OCI-LY1 (cell line): ENCODE measurements at regions not wholly inside any gene's neighbourhood (a gene's known extent, or its start where the extent isn't known, plus 50 kb on each side); places are given as distances from the start of the nearest gene placed in this dataset.

Experiments used
- H2AFZ ChIP-seq: fragments of 200-600 bp; sonication (generic), shearing (Covaris generic); 2 replicates; pipeline ENCODE4 v1.6.0; 2014; ENCODE audit warnings: antibody characterized with exemption, mild to moderate bottlenecking, low read length
- H3F3A ChIP-seq: fragments of 200-600 bp; sonication (generic), shearing (Covaris generic); 2 replicates; pipeline ENCODE4 v1.6.0; 2014; ENCODE audit warnings: mild to moderate bottlenecking, antibody characterized with exemption, low read length, moderate library complexity; ENCODE audit not compliant: insufficient read depth
- H3K27ac ChIP-seq: fragments of 200-600 bp; sonication (generic); 2 replicates; pipeline ENCODE4 v1.5.1; 2014; ENCODE audit warnings: low read length, mixed run types, mild to moderate bottlenecking, low read depth; ENCODE audit not compliant: poor library complexity, severe bottlenecking
- H3K27me3 ChIP-seq: fragments of 200-600 bp; sonication (generic); 2 replicates; pipeline ENCODE4 v1.6.0; 2014; ENCODE audit warnings: antibody characterized with exemption, mild to moderate bottlenecking, low read length, moderate library complexity; ENCODE audit not compliant: insufficient read depth
- H3K36me3 ChIP-seq: fragments of 200-600 bp; sonication (generic); 2 replicates; pipeline ENCODE4 v1.6.1; 2014; ENCODE audit warnings: mild to moderate bottlenecking, antibody characterized with exemption, low read length, moderate library complexity, mixed read lengths; ENCODE audit not compliant: insufficient read depth
- H3K4me1 ChIP-seq: fragments of 200-600 bp; sonication (generic); 2 replicates; pipeline ENCODE4 v1.5.1; 2014; ENCODE audit warnings: mild to moderate bottlenecking, low read length, moderate library complexity; ENCODE audit not compliant: insufficient read depth, severe bottlenecking
- H3K4me2 ChIP-seq: fragments of 200-600 bp; sonication (generic), shearing (Covaris generic); 2 replicates; pipeline ENCODE4 v1.6.1; 2014; ENCODE audit warnings: low read length
- H3K4me3 ChIP-seq: fragments of 200-600 bp; sonication (generic); 2 replicates; pipeline ENCODE4 v1.5.1; 2014; ENCODE audit warnings: low read length, low read depth, mild to moderate bottlenecking, mixed read lengths; ENCODE audit not compliant: poor library complexity, severe bottlenecking
- H3K79me2 ChIP-seq: fragments of 200-600 bp; shearing (Covaris generic); 2 replicates; pipeline ENCODE4 v1.6.1; 2016; ENCODE audit warnings: mixed run types, low read length, mixed read lengths; ENCODE audit not compliant: insufficient read depth
- H3K9ac ChIP-seq: fragments of 200-600 bp; sonication (generic), shearing (Covaris generic); 2 replicates; pipeline ENCODE4 v1.6.1; 2014; ENCODE audit warnings: mild to moderate bottlenecking, low read length, mixed read lengths
- H3K9me2 ChIP-seq: fragments of 200-600 bp; sonication (generic), shearing (Covaris generic); 2 replicates; pipeline ENCODE4 v1.6.1; 2014; ENCODE audit warnings: low read depth, mild to moderate bottlenecking, low read length, mixed read lengths
- H3K9me3 ChIP-seq: fragments of 200-600 bp; shearing (Covaris generic); 2 replicates; pipeline ENCODE4 v1.6.1; 2014; ENCODE audit warnings: low read length, mixed read lengths
- H4K20me1 ChIP-seq: fragments of 200-600 bp; sonication (generic), shearing (Covaris generic); 2 replicates; pipeline ENCODE4 v1.6.0; 2016; ENCODE audit warnings: mild to moderate bottlenecking, low read length; ENCODE audit not compliant: insufficient read depth
- EZH2 ChIP-seq: fragments of 200-600 bp; sonication (generic), shearing (Covaris generic); IDR thresholded peaks from 2 replicates; pipeline ENCODE4 v1.8.0; 2017; ENCODE audit warnings: borderline replicate concordance, mixed run types, mild to moderate bottlenecking, antibody characterized with exemption, low read length, moderate library complexity, mixed read lengths
- TF ChIP-seq, protein P1 (sequence below): fragments of 200-600 bp; sonication (generic), shearing (Covaris generic); IDR thresholded peaks from 2 replicates; pipeline ENCODE4 v1.5.1; 2017; ENCODE audit warnings: mild to moderate bottlenecking, antibody characterized with exemption, low read length, moderate library complexity, mixed read lengths

DNA sequence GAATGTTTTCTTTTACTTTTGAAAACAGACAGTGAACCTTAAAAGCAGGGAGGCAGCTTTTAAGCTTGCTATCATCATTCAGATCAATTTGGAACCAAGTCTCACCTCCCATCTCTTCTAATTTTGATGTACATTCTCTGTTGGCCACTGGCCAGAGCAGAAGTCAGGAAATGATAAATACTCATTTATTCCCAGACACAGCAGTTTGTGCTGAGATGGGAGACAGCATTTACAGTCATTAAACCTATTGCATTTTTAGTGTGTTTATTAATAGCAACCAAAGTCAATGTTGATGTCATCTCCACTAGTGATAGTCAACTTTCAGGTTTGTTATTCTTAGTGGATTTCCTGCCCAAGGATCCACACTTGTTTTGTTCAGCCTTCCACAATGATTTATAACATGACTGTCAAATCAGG, 320.0 kb upstream of the ATP2B1 start:
- no peaks in the 10 kb centered on the region for H3K79me2 ChIP-seq
- no peaks in the 10 kb centered on the region for H3K9me2 ChIP-seq
- no peak overlapping the region for H3K9ac ChIP-seq
- no peaks in the 10 kb centered on the region for H3F3A ChIP-seq
- H4K20me1 ChIP-seq = no peaks in the 10 kb centered on the region
- no peak overlapping the region for H3K4me2 ChIP-seq
- no peak overlapping the region for H3K27ac ChIP-seq
- H3K4me3 ChIP-seq = no peak overlapping the region
- H3K4me1 ChIP-seq = no peaks in the 10 kb centered on the region
- no peak overlapping the region for H2AFZ ChIP-seq
- no peaks in the 10 kb centered on the region for H3K27me3 ChIP-seq
- H3K36me3 ChIP-seq = no peaks in the 10 kb centered on the region
- H3K9me3 ChIP-seq = no peaks in the 10 kb centered on the region
- TF ChIP-seq EZH2 = no peak

- Histone ChIP-seq H3K9me2 (no peaks in the 10 kb centered on the region), H3K9me3 (no peaks in the 10 kb centered on the region), H3K27me3 (no peaks in the 10 kb centered on the region), H3K79me2 (no peaks in the 10 kb centered on the region), H3K4me2 (no peak overlapping the region), H3K4me1 (no peaks in the 10 kb centered on the region), H3K27ac (no peak overlapping the region), H3K4me3 (no peak overlapping the region), H4K20me1 (no peaks in the 10 kb centered on the region), H3K36me3 (no peaks in the 10 kb centered on the region), H3F3A (no peaks in the 10 kb centered on the region), H2AFZ (no peak overlapping the region), H3K9ac (no peak overlapping the region)
- TF ChIP-seq, protein P1, sequence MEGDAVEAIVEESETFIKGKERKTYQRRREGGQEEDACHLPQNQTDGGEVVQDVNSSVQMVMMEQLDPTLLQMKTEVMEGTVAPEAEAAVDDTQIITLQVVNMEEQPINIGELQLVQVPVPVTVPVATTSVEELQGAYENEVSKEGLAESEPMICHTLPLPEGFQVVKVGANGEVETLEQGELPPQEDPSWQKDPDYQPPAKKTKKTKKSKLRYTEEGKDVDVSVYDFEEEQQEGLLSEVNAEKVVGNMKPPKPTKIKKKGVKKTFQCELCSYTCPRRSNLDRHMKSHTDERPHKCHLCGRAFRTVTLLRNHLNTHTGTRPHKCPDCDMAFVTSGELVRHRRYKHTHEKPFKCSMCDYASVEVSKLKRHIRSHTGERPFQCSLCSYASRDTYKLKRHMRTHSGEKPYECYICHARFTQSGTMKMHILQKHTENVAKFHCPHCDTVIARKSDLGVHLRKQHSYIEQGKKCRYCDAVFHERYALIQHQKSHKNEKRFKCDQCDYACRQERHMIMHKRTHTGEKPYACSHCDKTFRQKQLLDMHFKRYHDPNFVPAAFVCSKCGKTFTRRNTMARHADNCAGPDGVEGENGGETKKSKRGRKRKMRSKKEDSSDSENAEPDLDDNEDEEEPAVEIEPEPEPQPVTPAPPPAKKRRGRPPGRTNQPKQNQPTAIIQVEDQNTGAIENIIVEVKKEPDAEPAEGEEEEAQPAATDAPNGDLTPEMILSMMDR = no peak
- TF ChIP-seq EZH2 = no peak
Observed at GRCh38 chr12:90027889-90028634, 319.4 kb upstream of the ATP2B1 start.

DNA sequence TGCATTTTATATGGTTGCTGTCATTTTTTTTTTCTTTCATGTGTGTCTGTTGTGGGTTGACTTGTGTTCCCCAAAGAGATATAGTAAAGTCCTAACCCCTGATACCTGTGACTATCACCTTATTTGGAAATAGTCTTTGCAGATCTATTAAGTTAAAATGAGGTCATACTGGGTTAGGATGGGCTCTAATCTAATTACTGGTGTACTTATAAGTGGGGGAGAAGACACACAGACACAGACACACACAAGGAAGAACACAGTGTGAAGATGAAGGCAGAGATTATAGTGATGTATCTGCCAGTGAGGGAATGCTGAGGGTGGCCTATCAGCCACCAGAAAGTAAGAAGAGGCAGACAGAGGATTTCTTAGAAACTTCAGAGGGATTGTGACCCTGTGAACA, 318.4 kb upstream of the ATP2B1 start:
- Histone ChIP-seq H3K27ac (no peak overlapping the region), H3K4me3 (no peak overlapping the region), H3K9ac (no peak overlapping the region), H4K20me1 (no peaks in the 10 kb centered on the region), H3K9me3 (no peaks in the 10 kb centered on the region), H3K27me3 (no peaks in the 10 kb centered on the region), H2AFZ (no peak overlapping the region), H3F3A (no peaks in the 10 kb centered on the region), H3K9me2 (no peaks in the 10 kb centered on the region), H3K36me3 (no peaks in the 10 kb centered on the region), H3K79me2 (no peaks in the 10 kb centered on the region), H3K4me1 (no peaks in the 10 kb centered on the region), H3K4me2 (no peak overlapping the region)
- TF ChIP-seq, protein P1 = no peak
- no peak for TF ChIP-seq EZH2

DNA sequence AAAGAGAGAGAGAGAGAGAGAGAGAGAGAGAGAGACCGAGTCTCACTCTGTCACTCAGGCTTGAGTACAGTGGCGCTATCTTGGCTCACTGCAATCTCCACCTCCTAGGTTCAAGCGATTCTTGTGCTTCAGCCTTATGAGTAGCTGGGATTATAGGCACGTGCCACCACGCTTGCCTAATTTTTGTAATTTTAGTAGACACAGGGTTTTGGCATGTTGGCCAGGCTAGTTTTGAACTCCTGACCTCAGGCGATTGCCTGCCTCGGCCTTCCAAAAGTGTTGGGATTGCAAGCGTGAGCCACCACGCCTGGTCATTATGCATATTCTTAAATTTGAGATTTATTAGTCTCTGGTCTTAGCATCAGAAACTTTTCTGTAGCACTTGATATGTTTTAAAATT, 317.9 kb upstream of the ATP2B1 start:
- H3K4me1 ChIP-seq = no peaks in the 10 kb centered on the region
- no peak overlapping the region for H3K9ac ChIP-seq
- H3K27ac ChIP-seq = no peak overlapping the region
- H3K27me3 ChIP-seq = no peaks in the 10 kb centered on the region
- no peak overlapping the region for H2AFZ ChIP-seq
- no peaks in the 10 kb centered on the region for H3K9me3 ChIP-seq
- no peaks in the 10 kb centered on the region for H3K9me2 ChIP-seq
- H3F3A ChIP-seq = no peaks in the 10 kb centered on the region
- H4K20me1 ChIP-seq = no peaks in the 10 kb centered on the region
- H3K4me2 ChIP-seq = no peak overlapping the region
- no peak for TF ChIP-seq EZH2
- TF ChIP-seq, protein P1 = no peak
- H3K36me3 ChIP-seq = no peaks in the 10 kb centered on the region
- no peak overlapping the region for H3K4me3 ChIP-seq
- H3K79me2 ChIP-seq = no peaks in the 10 kb centered on the region
